Embryonic facial prominence (tissue), 1 donor: ENCODE measurements at regions not wholly inside any gene's neighbourhood (a gene's known extent, or its start where the extent isn't known, plus 50 kb on each side); places are given as distances from the start of the nearest gene placed in this dataset.
"Not testable (repeated sequence)": the region's sequence is repeated elsewhere in the genome, so short reads cannot be mapped to it uniquely, and the experiment has no call there.

Source experiments
- DNase-seq: peaks from one replicate; pipeline ENCODE4 v3.0.0-alpha.2; 2016; ENCODE audit errors: extremely low spot score

- not testable (repeated sequence) for DNase-seq
These were observed 174.4 kb downstream of the TRIM43 start for GRCh38 chr2:95765925-95766910.

GRCh38 chr2:95767531-95767930 is 175.7 kb downstream of the TRIM43 start:
- DNase-seq, result not testable (repeated sequence)

- DNase-seq, result not testable (repeated sequence)
These were observed 176.1 kb downstream of the TRIM43 start for GRCh38 chr2:95767950-95768349.

GRCh38 chr2:95769256-95769655 is 177.5 kb downstream of the TRIM43 start:
- DNase-seq, result not testable (repeated sequence)

GRCh38 chr2:95770726-95771125 is 178.9 kb downstream of the TRIM43 start:
- not testable (repeated sequence) for DNase-seq

GRCh38 chr2:95774322-95775192 is 182.8 kb downstream of the TRIM43 start:
- DNase-seq, result not testable (repeated sequence)

- not testable (repeated sequence) for DNase-seq
These were observed 183.4 kb downstream of the TRIM43 start for GRCh38 chr2:95775193-95775531.
